ENCODE measurements at regions not wholly inside any gene's neighbourhood (a gene's known extent, or its start where the extent isn't known, plus 50 kb on each side); places are given as distances from the start of the nearest gene placed in this dataset.
"Not testable (repeated sequence)": the region's sequence is repeated elsewhere in the genome, so short reads cannot be mapped to it uniquely, and the experiment has no call there.

- in situ Hi-C loops (cut with MboI; ENCODE audit: low sequenced_read_pairs), result loop anchor here (25.0 kb wide), 1 partner anchor 487 kb away; no protein-coding TSS in a partner anchor
Observed at GRCh38 chr3:69649120-69650065, 89.9 kb upstream of the MITF start.

- in situ Hi-C loops (cut with MboI; ENCODE audit: low sequenced_read_pairs), result no loop called here
Observed at GRCh38 chr3:69648126-69648525, 91.1 kb upstream of the MITF start.

- in situ Hi-C loops (cut with MboI; ENCODE audit: low sequenced_read_pairs), result no loop called here
Observed at GRCh38 chr3:69647511-69648110, 91.7 kb upstream of the MITF start.

- in situ Hi-C loops (cut with MboI; ENCODE audit: low sequenced_read_pairs), result no loop called here
Observed at GRCh38 chr3:69647081-69647480, 92.2 kb upstream of the MITF start.

- in situ Hi-C loops (cut with MboI; ENCODE audit: low sequenced_read_pairs), result no loop called here
Observed at GRCh38 chr3:69646287-69647067, 92.8 kb upstream of the MITF start.

GRCh38 chr3:69642606-69643005 lies 96.7 kb upstream of the MITF start:
- in situ Hi-C loops (cut with MboI; ENCODE audit: low sequenced_read_pairs), result no loop called here

- in situ Hi-C loops (cut with MboI; ENCODE audit: low sequenced_read_pairs), result no loop called here
Observed at GRCh38 chr3:69639851-69640250, 99.4 kb upstream of the MITF start.

GRCh38 chr3:69628951-69629350 lies 110.3 kb upstream of the MITF start:
- in situ Hi-C loops (cut with MboI; ENCODE audit: low sequenced_read_pairs), result no loop called here

GRCh38 chr3:69613286-69613685 lies 126.0 kb upstream of the MITF start:
- in situ Hi-C loops (cut with MboI; ENCODE audit: low sequenced_read_pairs), result no loop called here

GRCh38 chr3:69612791-69613190 lies 126.5 kb upstream of the MITF start:
- in situ Hi-C loops (cut with MboI; ENCODE audit: low sequenced_read_pairs), result no loop called here

GRCh38 chr3:69609566-69609965 lies 129.7 kb upstream of the MITF start:
- in situ Hi-C loops (cut with MboI; ENCODE audit: low sequenced_read_pairs), result not testable (repeated sequence)

- in situ Hi-C loops (cut with MboI; ENCODE audit: low sequenced_read_pairs), result no loop called here
Observed at GRCh38 chr3:69607466-69608305, 131.6 kb upstream of the MITF start.

GRCh38 chr3:69605867-69606266 lies 133.4 kb upstream of the MITF start:
- in situ Hi-C loops (cut with MboI; ENCODE audit: low sequenced_read_pairs), result no loop called here

GRCh38 chr3:69604735-69605450 lies 134.4 kb upstream of the MITF start:
- in situ Hi-C loops (cut with MboI; ENCODE audit: low sequenced_read_pairs), result no loop called here

GRCh38 chr3:69602112-69602511 lies 137.2 kb upstream of the MITF start:
- in situ Hi-C loops (cut with MboI; ENCODE audit: low sequenced_read_pairs), result no loop called here

GRCh38 chr3:69594286-69594685 lies 145.0 kb upstream of the MITF start:
- in situ Hi-C loops (cut with MboI; ENCODE audit: low sequenced_read_pairs), result no loop called here

GRCh38 chr3:69591164-69591736 lies 148.0 kb upstream of the MITF start:
- in situ Hi-C loops (cut with MboI; ENCODE audit: low sequenced_read_pairs), result no loop called here

GRCh38 chr3:69590111-69590510 lies 149.2 kb upstream of the MITF start:
- in situ Hi-C loops (cut with MboI; ENCODE audit: low sequenced_read_pairs), result no loop called here

GRCh38 chr3:69588170-69588569 lies 151.1 kb upstream of the MITF start:
- in situ Hi-C loops (cut with MboI; ENCODE audit: low sequenced_read_pairs), result no loop called here

- in situ Hi-C loops (cut with MboI; ENCODE audit: low sequenced_read_pairs), result no loop called here
Observed at GRCh38 chr3:69585472-69585871, 153.8 kb upstream of the MITF start.

All from HL-60/S4 treated with retinoic acid at 250 ng/mL for 4 days and 3 days (cell line).